T-helper 17 cell (primary cell): ENCODE measurements at regions not wholly inside any gene's neighbourhood (a gene's known extent, or its start where the extent isn't known, plus 50 kb on each side); places are given as distances from the start of the nearest gene placed in this dataset.

Experiments used
- ATAC-seq: fragments of 150-1000 bp; cut with Tn5 transposase; 2 replicates; pipeline ENCODE4 v1.10.0; 2021; ENCODE audit warnings: mild to moderate bottlenecking, moderate library complexity
- DNase-seq, 3 donors: peaks; one replicate each; pipeline versions ENCODE4 v3.0.0 to v3.0.0-alpha.2; 2020 to 2021
- H3K9me3 ChIP-seq: one replicate; pipeline ENCODE4 v1.7.0; 2013; ENCODE audit warnings: low read length, mild to moderate bottlenecking; ENCODE audit not compliant: control insufficient read depth, poor library complexity, severe bottlenecking
- H3K27ac Mint-ChIP-seq: one replicate; pipeline ENCODE4 v1.8.0; 2022; ENCODE audit warnings: mild to moderate bottlenecking, moderate library complexity, mixed read lengths
- H3K27me3 Mint-ChIP-seq: one replicate; pipeline ENCODE4 v1.8.0; 2022; ENCODE audit warnings: mixed read lengths
- H3K36me3 Mint-ChIP-seq: one replicate; pipeline ENCODE4 v1.8.0; 2022; ENCODE audit warnings: low read depth, mixed read lengths
- H3K4me1 Mint-ChIP-seq: one replicate; pipeline ENCODE4 v1.8.0; 2022; ENCODE audit warnings: mild to moderate bottlenecking, mixed read lengths
- H3K4me3 Mint-ChIP-seq: one replicate; pipeline ENCODE4 v1.8.0; 2022; ENCODE audit warnings: mild to moderate bottlenecking, moderate library complexity, mixed read lengths

DNA sequence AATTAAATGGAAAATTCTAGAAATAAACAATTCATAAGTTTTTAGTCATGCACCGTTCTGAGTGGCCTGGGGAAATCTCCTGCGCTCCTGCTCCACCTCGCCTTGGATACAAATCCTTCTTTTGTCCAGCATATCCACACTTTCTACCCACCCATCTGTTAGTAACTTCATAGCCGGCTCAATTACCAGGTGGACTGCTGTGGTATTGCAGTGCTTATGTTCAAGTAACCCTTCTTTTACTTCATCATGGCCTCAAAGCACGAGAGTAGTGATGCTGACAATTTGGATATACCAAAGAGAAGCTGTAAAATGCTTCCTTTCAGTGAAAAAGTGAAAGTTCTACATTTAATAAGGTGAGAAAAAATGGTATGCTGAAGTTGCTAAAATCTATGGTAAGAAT, 142.3 kb upstream of the CHL1 start:
- Mint-ChIP-seq H3K27ac (no peak overlapping the region), H3K27me3 (peaks cover 27% of the 10 kb centered on the region), H3K36me3 (no peaks in the 10 kb centered on the region), H3K4me1 (no peaks in the 10 kb centered on the region), H3K4me3 (no peak overlapping the region)
- ATAC-seq (no peak), DNase-seq (no peak)
- no peaks in the 10 kb centered on the region for H3K9me3 ChIP-seq

- H3K9me3 ChIP-seq: no peaks in the 10 kb centered on the region
- H3K4me1 Mint-ChIP-seq: no peaks in the 10 kb centered on the region
- no peak overlapping the region for H3K4me3 Mint-ChIP-seq
- peaks cover 2% of the 10 kb centered on the region for H3K36me3 Mint-ChIP-seq
- H3K27ac Mint-ChIP-seq: no peak overlapping the region
- ATAC-seq: no peak
- H3K27me3 Mint-ChIP-seq: peaks cover 33% of the 10 kb centered on the region
- DNase-seq: no peak
Measured at GRCh38 chr3:56672-57071, 139.9 kb upstream of the CHL1 start.

DNA sequence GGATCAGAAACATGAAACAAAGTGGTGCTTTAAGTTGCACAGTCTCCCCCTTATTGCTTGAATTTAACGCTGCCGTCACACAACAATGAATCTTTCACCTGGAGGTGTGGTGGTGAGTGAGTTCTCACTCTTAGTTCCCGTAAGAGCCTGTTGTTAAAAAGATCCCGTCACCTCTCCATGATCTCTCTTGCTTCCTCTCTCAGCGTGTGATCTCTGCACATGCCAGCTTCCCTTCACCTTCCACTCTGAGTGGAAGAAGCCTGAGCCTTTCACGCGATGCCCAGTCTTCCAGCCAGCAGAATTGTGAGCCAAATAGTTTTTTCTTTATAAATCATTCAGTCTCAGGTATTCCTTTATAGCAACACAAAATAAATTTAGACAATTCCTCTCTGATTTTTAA, 136.7 kb upstream of the CHL1 start:
- no peaks in the 10 kb centered on the region for H3K4me1 Mint-ChIP-seq
- H3K27me3 Mint-ChIP-seq: peaks cover 38% of the 10 kb centered on the region
- H3K9me3 ChIP-seq: no peaks in the 10 kb centered on the region
- peaks cover 2% of the 10 kb centered on the region for H3K36me3 Mint-ChIP-seq
- ATAC-seq: no peak
- DNase-seq: no peak
- H3K4me3 Mint-ChIP-seq: no peak overlapping the region
- no peak overlapping the region for H3K27ac Mint-ChIP-seq

- ATAC-seq (no peak), DNase-seq (no peak)
- no peak overlapping the region for H3K27ac Mint-ChIP-seq
- H3K9me3 ChIP-seq: no peaks in the 10 kb centered on the region
- peaks cover 34% of the 10 kb centered on the region for H3K27me3 Mint-ChIP-seq
- peaks cover 2% of the 10 kb centered on the region for H3K36me3 Mint-ChIP-seq
- no peak overlapping the region for H3K4me3 Mint-ChIP-seq
- no peaks in the 10 kb centered on the region for H3K4me1 Mint-ChIP-seq
Measured at GRCh38 chr3:63095-63765, 133.3 kb upstream of the CHL1 start.

DNA sequence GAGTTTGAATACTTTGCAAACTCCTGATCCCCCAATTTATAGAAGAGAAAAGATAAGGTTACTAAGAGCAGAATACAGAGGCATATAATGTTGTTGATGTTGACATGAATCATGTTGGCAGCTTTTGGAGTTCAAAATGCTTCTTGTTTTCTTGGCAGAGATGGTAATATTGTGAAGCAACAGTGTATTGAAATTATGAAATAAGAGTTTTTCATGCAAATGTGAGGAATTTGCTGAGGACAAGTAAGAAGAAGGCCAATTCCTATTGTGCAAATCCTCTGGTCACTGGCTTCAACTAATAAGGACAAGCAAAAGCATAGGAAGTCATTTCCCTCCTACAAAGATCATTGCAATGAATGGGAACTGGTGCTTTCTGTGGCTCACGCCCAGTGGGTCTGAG, 126.9 kb upstream of the CHL1 start:
- DNase-seq (no peak), ATAC-seq (no peak)
- Mint-ChIP-seq H3K27me3 (peaks cover 22% of the 10 kb centered on the region), H3K4me3 (no peak overlapping the region), H3K27ac (no peak overlapping the region), H3K4me1 (no peaks in the 10 kb centered on the region), H3K36me3 (no peaks in the 10 kb centered on the region)
- H3K9me3 ChIP-seq: no peaks in the 10 kb centered on the region

GRCh38 chr3:72776-73175, 123.8 kb upstream of the CHL1 start:
- H3K9me3 ChIP-seq: no peaks in the 10 kb centered on the region
- H3K36me3 Mint-ChIP-seq: no peaks in the 10 kb centered on the region
- ATAC-seq: no peak
- H3K27me3 Mint-ChIP-seq: peaks cover 19% of the 10 kb centered on the region
- H3K4me3 Mint-ChIP-seq: no peak overlapping the region
- DNase-seq: no peak
- no peaks in the 10 kb centered on the region for H3K4me1 Mint-ChIP-seq
- no peak overlapping the region for H3K27ac Mint-ChIP-seq

DNA sequence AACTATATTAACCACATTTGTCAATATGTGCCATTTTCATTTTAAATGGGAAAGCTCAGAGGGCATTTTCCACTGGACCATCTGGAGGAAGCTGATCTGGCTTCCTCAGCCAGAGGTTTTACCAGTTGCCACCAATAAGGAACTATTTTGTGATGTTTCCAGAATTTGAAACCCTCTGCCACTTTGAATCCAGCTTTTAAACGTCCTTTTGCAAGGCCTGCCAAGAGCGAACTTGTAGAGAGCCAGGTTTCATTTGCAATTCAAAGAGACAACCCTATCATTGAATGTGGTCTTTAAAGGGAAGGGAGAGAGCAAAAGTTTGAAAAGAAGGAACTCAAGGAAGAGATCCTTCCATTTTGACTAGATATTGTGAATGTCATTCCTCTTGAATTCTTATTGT, 123.3 kb upstream of the CHL1 start:
- H3K27ac Mint-ChIP-seq: no peak overlapping the region
- H3K9me3 ChIP-seq: no peaks in the 10 kb centered on the region
- DNase-seq (no peak), ATAC-seq (no peak)
- no peak overlapping the region for H3K4me3 Mint-ChIP-seq
- H3K27me3 Mint-ChIP-seq: peaks cover 19% of the 10 kb centered on the region
- H3K4me1 Mint-ChIP-seq: no peaks in the 10 kb centered on the region
- no peaks in the 10 kb centered on the region for H3K36me3 Mint-ChIP-seq

DNA sequence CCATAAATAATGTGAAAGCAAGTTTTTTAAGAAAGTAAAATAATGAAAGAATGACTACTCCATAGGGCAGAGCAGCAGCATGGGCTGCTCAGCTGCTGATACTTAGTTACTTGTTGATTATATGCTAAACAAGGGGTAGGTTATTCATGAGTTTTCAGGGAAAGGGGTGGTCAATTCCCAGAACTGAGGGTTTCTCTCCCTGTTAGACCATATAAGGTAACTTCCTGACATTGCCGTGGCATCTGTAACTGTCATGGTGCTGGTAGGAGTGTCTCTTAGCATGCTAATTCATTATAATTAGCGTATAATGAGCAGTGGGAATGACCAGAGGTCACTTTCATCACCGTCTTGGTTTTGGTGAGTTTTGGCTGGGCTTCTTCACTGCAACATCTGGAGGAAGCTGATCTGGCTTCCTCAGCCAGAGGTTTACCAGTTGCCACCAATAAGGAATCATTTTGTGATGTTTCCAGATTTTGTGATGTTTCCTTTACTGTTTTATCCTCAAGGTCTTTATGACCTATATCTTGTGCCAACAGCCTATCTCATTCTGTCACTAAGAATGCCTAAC, 121.8 kb upstream of the CHL1 start:
- Mint-ChIP-seq H3K4me3 (no peak overlapping the region), H3K36me3 (no peaks in the 10 kb centered on the region), H3K27me3 (peaks cover 19% of the 10 kb centered on the region), H3K27ac (no peak overlapping the region), H3K4me1 (no peaks in the 10 kb centered on the region)
- ATAC-seq (no peak), DNase-seq (no peak)
- H3K9me3 ChIP-seq: no peaks in the 10 kb centered on the region

- DNase-seq: no peak
- H3K27me3 Mint-ChIP-seq: peaks cover 19% of the 10 kb centered on the region
- no peaks in the 10 kb centered on the region for H3K36me3 Mint-ChIP-seq
- no peaks in the 10 kb centered on the region for H3K9me3 ChIP-seq
- no peak for ATAC-seq
- no peaks in the 10 kb centered on the region for H3K4me1 Mint-ChIP-seq
- H3K4me3 Mint-ChIP-seq: no peak overlapping the region
- no peak overlapping the region for H3K27ac Mint-ChIP-seq
Measured at GRCh38 chr3:75260-75659, 121.3 kb upstream of the CHL1 start.

- H3K36me3 Mint-ChIP-seq: no peaks in the 10 kb centered on the region
- ATAC-seq (no peak), DNase-seq (no peak)
- H3K4me3 Mint-ChIP-seq: no peak overlapping the region
- H3K27ac Mint-ChIP-seq: no peak overlapping the region
- no peaks in the 10 kb centered on the region for H3K9me3 ChIP-seq
- peaks cover 4% of the 10 kb centered on the region for H3K27me3 Mint-ChIP-seq
- H3K4me1 Mint-ChIP-seq: no peaks in the 10 kb centered on the region
Measured at GRCh38 chr3:79542-79941, 117.0 kb upstream of the CHL1 start.

DNA sequence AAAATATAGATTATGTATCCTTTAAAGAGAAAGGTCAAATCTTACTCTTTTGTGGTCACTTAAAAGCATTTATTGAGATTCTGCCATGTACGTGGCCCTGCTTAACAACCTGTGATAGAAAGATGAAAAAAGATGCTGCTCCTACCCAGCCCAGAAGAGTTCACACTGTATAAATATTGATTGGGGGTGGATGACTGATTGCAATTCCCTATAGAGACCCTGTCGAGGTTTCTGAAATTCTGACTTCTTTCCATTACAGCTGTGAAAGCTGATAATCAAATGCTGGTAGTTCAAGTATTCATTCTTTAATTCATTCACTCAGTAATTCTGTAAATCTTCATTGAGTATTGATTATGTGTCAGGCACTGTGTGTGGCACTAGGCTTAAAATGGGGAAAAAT, 114.1 kb upstream of the CHL1 start:
- H3K4me1 Mint-ChIP-seq: no peaks in the 10 kb centered on the region
- H3K36me3 Mint-ChIP-seq: no peaks in the 10 kb centered on the region
- no peak for ATAC-seq
- H3K27me3 Mint-ChIP-seq: no peaks in the 10 kb centered on the region
- no peak for DNase-seq
- no peak overlapping the region for H3K4me3 Mint-ChIP-seq
- no peaks in the 10 kb centered on the region for H3K9me3 ChIP-seq
- H3K27ac Mint-ChIP-seq: no peak overlapping the region

DNA sequence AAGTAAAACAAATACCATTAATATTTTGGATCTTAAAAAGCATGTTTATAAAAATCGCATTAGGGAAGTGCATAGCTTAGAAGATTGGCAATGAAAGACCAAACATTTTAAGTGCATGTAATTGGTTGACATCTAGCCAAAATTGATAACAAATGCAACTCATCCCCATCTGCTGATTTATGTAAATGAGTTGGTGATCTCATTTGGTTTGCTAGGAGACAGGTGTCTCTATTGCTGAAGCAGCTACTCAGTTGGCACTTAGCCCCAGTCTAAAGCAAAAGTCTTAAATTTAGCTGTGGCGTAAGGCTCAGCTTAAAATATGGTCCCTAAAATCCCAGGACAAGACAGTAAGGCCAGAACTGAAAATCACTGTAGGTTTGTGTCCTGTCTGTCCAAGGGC, 113.5 kb upstream of the CHL1 start:
- H3K4me3 Mint-ChIP-seq: no peak overlapping the region
- ATAC-seq (no peak), DNase-seq (no peak)
- H3K27me3 Mint-ChIP-seq: no peaks in the 10 kb centered on the region
- no peak overlapping the region for H3K27ac Mint-ChIP-seq
- H3K4me1 Mint-ChIP-seq: no peaks in the 10 kb centered on the region
- no peaks in the 10 kb centered on the region for H3K9me3 ChIP-seq
- H3K36me3 Mint-ChIP-seq: no peaks in the 10 kb centered on the region

DNA sequence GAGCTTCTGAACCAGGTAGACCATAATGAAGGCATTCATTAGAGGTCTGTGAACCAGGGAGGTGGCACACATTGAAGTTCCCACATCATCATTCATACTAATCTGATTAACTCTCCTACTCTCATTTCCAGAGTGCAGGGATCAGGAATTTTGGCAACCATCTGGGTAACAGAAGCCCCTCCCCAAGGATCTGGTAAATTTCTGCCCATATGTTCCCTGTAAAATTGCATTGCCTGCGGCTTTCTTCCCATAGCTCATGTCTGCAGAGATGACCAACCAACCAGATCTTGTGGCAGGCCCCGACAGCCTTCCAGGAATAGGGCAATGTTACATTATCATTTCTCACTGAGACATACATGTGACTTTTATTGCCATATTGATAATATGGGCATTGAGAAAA, 111.4 kb upstream of the CHL1 start:
- Mint-ChIP-seq H3K27me3 (no peaks in the 10 kb centered on the region), H3K4me1 (no peaks in the 10 kb centered on the region), H3K27ac (no peak overlapping the region), H3K4me3 (no peak overlapping the region), H3K36me3 (no peaks in the 10 kb centered on the region)
- no peak for ATAC-seq
- no peaks in the 10 kb centered on the region for H3K9me3 ChIP-seq
- DNase-seq: no peak

- H3K9me3 ChIP-seq: no peaks in the 10 kb centered on the region
- H3K4me1 Mint-ChIP-seq: no peaks in the 10 kb centered on the region
- H3K27me3 Mint-ChIP-seq: no peaks in the 10 kb centered on the region
- no peaks in the 10 kb centered on the region for H3K36me3 Mint-ChIP-seq
- DNase-seq (no peak), ATAC-seq (no peak)
- no peak overlapping the region for H3K27ac Mint-ChIP-seq
- H3K4me3 Mint-ChIP-seq: no peak overlapping the region
Measured at GRCh38 chr3:88267-88666, 108.3 kb upstream of the CHL1 start.
